Panc1 (cell line): ENCODE measurements at regions not wholly inside any gene's neighbourhood (a gene's known extent, or its start where the extent isn't known, plus 50 kb on each side); places are given as distances from the start of the nearest gene placed in this dataset.

Source experiments
- ATAC-seq: fragments of 200-7000 bp; cut with Tn5 transposase; 2 replicates; pipeline ENCODE4 v1.9.1; 2020; ENCODE audit warnings: mild to moderate bottlenecking, moderate library complexity
- BruUV-seq: library from RNA; stranded (reverse); fragments of 400-500 nt; replicated peaks from 2 replicates; lab custom pipeline; 2021; lab: Mats Ljungman, UMichigan
- CTCF ChIA-PET: fragments of 300-600 bp; sonication (Branson Sonifier 250); formaldehyde crosslinking; loops from one replicate; lab custom pipeline; 2022; ENCODE audit warnings: antibody characterized with exemption; lab: Charles Lee
- POLR2A ChIA-PET: fragments of 300-600 bp; sonication (Branson Sonifier 250); formaldehyde crosslinking; loops from one replicate; lab custom pipeline; 2022; ENCODE audit warnings: antibody characterized with exemption; lab: Charles Lee
- DNase-seq: peaks from one replicate; pipeline ENCODE4 v3.0.0-alpha.2; 2010; ENCODE audit warnings: low read depth, low spot score
- H3K27ac ChIP-seq: 2 replicates; pipeline ENCODE4 v1.5.1; 2011; ENCODE audit warnings: mild to moderate bottlenecking, low read length, inconsistent platforms
- H3K27me3 ChIP-seq: fragments of 200-500 bp; sonication (Bioruptor generic); 2 replicates; pipeline ENCODE4 v1.6.0; 2014; ENCODE audit warnings: low read length, inconsistent platforms; ENCODE audit not compliant: control insufficient read depth, insufficient read depth
- H3K36me3 ChIP-seq: fragments of 200-500 bp; sonication (Bioruptor generic); 2 replicates; pipeline ENCODE4 v1.5.1; 2014; ENCODE audit warnings: inconsistent platforms, mild to moderate bottlenecking, low read length, moderate library complexity; ENCODE audit not compliant: control insufficient read depth, insufficient read depth
- H3K4me1 ChIP-seq: 2 replicates; pipeline ENCODE4 v1.5.1; 2011; ENCODE audit warnings: inconsistent platforms, mild to moderate bottlenecking, low read length, moderate library complexity; ENCODE audit not compliant: control insufficient read depth, insufficient read depth
- H3K4me3 ChIP-seq, 2 experiments: 2 replicates each; pipeline ENCODE4 v1.5.1; 2011 to 2012; ENCODE audit warnings: low read depth in 2 of 2, low read length in 2 of 2, mild to moderate bottlenecking in 2 of 2, inconsistent platforms in 1 of 2, moderate library complexity in 1 of 2
- H3K9me3 ChIP-seq: fragments of 200-500 bp; sonication (Bioruptor generic); 2 replicates; pipeline ENCODE4 v1.5.1; 2014; ENCODE audit warnings: low read depth, mild to moderate bottlenecking, inconsistent platforms, low read length, moderate library complexity; ENCODE audit not compliant: control insufficient read depth, insufficient read depth
- CTCF ChIP-seq: fragments of 450-650 bp; IDR thresholded peaks from 2 replicates; pipeline ENCODE4 v1.5.1; 2017; ENCODE audit warnings: mild to moderate bottlenecking
- POLR2AphosphoS5 ChIP-seq: IDR thresholded peaks from 2 replicates; pipeline ENCODE4 v1.6.1; 2012; ENCODE audit warnings: mild to moderate bottlenecking, low read depth, low read length, moderate library complexity
- SIN3A ChIP-seq: IDR thresholded peaks from 2 replicates; pipeline ENCODE4 v1.6.1; 2012; ENCODE audit warnings: low read depth, mild to moderate bottlenecking, low read length, moderate library complexity, borderline replicate concordance; ENCODE audit not compliant: insufficient read depth
- TCF7L2 ChIP-seq: IDR thresholded peaks from 2 replicates; pipeline ENCODE4 v1.6.1; 2011; ENCODE audit warnings: mild to moderate bottlenecking, low read depth, low read length, inconsistent platforms
- in situ Hi-C: cut with HindIII; loops from 2 replicates; pipeline ENCODE4 v1.10.0; 2016; ENCODE audit warnings: low sequenced_read_pairs, low pct_unique_long_range_greater_than_20kb
- intact Hi-C: fragments of 100-400 bp; cut with micrococcal nuclease; formaldehyde crosslinking; loops from one replicate; pipeline ENCODE4 v1.10.0; 2022; ENCODE audit not compliant: unreplicated experiment
- TF ChIP-seq, protein P1 (sequence below), 2 experiments: IDR thresholded peaks; 2 replicates each; pipeline ENCODE4 v1.6.1; 2011 to 2012; ENCODE audit warnings: low read depth in 2 of 2, control low read depth in 1 of 2, low read length in 1 of 2, mild to moderate bottlenecking in 1 of 2, moderate library complexity in 1 of 2; ENCODE audit not compliant: insufficient read depth in 1 of 2

GRCh38 chr12:44960423-44960822 is 84.3 kb upstream of the NELL2 start:
- TF ChIP-seq SIN3A (no peak), POLR2AphosphoS5 (no peak), CTCF (no peak), TCF7L2 (no peak)
- TF ChIP-seq, protein P1, sequence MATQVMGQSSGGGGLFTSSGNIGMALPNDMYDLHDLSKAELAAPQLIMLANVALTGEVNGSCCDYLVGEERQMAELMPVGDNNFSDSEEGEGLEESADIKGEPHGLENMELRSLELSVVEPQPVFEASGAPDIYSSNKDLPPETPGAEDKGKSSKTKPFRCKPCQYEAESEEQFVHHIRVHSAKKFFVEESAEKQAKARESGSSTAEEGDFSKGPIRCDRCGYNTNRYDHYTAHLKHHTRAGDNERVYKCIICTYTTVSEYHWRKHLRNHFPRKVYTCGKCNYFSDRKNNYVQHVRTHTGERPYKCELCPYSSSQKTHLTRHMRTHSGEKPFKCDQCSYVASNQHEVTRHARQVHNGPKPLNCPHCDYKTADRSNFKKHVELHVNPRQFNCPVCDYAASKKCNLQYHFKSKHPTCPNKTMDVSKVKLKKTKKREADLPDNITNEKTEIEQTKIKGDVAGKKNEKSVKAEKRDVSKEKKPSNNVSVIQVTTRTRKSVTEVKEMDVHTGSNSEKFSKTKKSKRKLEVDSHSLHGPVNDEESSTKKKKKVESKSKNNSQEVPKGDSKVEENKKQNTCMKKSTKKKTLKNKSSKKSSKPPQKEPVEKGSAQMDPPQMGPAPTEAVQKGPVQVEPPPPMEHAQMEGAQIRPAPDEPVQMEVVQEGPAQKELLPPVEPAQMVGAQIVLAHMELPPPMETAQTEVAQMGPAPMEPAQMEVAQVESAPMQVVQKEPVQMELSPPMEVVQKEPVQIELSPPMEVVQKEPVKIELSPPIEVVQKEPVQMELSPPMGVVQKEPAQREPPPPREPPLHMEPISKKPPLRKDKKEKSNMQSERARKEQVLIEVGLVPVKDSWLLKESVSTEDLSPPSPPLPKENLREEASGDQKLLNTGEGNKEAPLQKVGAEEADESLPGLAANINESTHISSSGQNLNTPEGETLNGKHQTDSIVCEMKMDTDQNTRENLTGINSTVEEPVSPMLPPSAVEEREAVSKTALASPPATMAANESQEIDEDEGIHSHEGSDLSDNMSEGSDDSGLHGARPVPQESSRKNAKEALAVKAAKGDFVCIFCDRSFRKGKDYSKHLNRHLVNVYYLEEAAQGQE (IDR thresholded peaks at IDR 0.05; ENCODE audit: insufficient read depth in 1 of 2, low read depth in 2 of 2, low read length in 1 of 2), result no peak
- POLR2A ChIA-PET, result no interaction called here
- Histone ChIP-seq H3K4me1 (no peaks in the 10 kb centered on the region), H3K36me3 (no peaks in the 10 kb centered on the region), H3K9me3 (no peaks in the 10 kb centered on the region), H3K27ac (no peak overlapping the region), H3K4me3 (no peak overlapping the region), H3K27me3 (no peaks in the 10 kb centered on the region)
- no peak for ATAC-seq
- in situ Hi-C loops (no loop called here), intact Hi-C loops (no loop called here)
- CTCF ChIA-PET, result interaction anchor here (0.6 kb wide), 1 partner anchor 185 kb away, joined by 3 read pairs; no protein-coding TSS in a partner anchor
- no peak for DNase-seq
- BruUV-seq, result no TSS peak

DNA sequence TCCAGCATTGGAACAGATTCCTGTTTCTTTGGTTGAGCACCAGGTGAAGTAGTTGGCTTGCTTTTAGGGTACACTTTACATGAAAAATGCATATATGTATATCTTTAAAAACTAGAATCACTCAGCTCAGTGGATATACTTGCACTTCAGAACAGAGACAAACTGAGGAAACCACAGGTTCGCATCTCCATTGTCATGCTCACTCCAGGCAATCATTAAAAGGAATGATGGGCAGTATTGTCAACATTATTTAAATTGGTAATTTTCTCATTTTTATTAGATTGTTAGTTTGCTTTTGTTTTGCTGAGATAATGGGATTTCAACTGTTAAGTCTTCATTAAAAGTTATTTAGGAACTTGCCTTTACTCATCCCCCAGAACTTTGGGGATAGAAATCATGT is 71.0 kb upstream of the NELL2 start:
- in situ Hi-C loops, result no loop called here
- no peaks in the 10 kb centered on the region for H3K36me3 ChIP-seq
- no peak overlapping the region for H3K27ac ChIP-seq
- no peak for TF ChIP-seq TCF7L2
- no peak for TF ChIP-seq SIN3A
- TF ChIP-seq CTCF, result no peak
- no peak for TF ChIP-seq POLR2AphosphoS5
- TF ChIP-seq, protein P1 (IDR thresholded peaks at IDR 0.05; ENCODE audit: insufficient read depth in 1 of 2, low read depth in 2 of 2, low read length in 1 of 2), result no peak
- ChIA-PET POLR2A (no interaction called here), CTCF (no interaction called here)
- no peaks in the 10 kb centered on the region for H3K4me1 ChIP-seq
- DNase-seq (no peak), ATAC-seq (no peak)
- H3K4me3 ChIP-seq, result no peak overlapping the region
- H3K27me3 ChIP-seq, result no peaks in the 10 kb centered on the region; the same call in 1 of the 2 replicates
- BruUV-seq, result no TSS peak
- H3K9me3 ChIP-seq, result no peaks in the 10 kb centered on the region
- intact Hi-C loops, result loop anchor here (5.0 kb wide), 1 partner anchor 930 kb away; no protein-coding TSS in a partner anchor
